ENCODE measurements at regions not wholly inside any gene's neighbourhood (a gene's known extent, or its start where the extent isn't known, plus 50 kb on each side); places are given as distances from the start of the nearest gene placed in this dataset.

DNA sequence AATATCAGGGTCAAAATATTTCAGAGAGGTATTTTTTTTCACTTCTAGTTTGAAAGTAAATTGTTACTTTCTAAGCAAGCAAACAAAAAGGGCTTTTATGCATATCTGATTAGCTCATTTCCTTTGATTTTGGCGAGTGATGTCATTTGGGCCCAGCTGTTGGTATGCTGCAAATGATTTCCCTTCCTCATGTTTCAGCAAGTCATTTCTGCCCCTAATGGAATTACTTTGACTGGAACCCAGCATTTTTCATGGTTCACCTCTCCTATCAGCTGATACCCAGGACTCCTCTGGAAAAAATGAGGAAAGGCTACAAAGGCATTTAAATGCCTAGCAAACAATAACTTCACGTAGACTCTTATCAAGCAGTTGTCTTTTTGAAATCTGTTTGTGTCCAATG, 500.6 kb downstream of the EBF1 start:
- no peak for DNase-seq (ENCODE audit: low read depth in 1 of 2, low spot score in 1 of 2)
- Histone ChIP-seq H3K27ac (replicated peaks) (no peak overlapping the region), H3K4me3 (replicated peaks; ENCODE audit: insufficient read depth, low read length) (no peak overlapping the region), H3K27me3 (ENCODE audit: insufficient read depth, poor library complexity, severe bottlenecking) (no peaks in the 10 kb centered on the region)
- no peak for TF ChIP-seq GABPA (IDR thresholded peaks at IDR 0.05; ENCODE audit: low read depth)
- TF ChIP-seq, protein P1, sequence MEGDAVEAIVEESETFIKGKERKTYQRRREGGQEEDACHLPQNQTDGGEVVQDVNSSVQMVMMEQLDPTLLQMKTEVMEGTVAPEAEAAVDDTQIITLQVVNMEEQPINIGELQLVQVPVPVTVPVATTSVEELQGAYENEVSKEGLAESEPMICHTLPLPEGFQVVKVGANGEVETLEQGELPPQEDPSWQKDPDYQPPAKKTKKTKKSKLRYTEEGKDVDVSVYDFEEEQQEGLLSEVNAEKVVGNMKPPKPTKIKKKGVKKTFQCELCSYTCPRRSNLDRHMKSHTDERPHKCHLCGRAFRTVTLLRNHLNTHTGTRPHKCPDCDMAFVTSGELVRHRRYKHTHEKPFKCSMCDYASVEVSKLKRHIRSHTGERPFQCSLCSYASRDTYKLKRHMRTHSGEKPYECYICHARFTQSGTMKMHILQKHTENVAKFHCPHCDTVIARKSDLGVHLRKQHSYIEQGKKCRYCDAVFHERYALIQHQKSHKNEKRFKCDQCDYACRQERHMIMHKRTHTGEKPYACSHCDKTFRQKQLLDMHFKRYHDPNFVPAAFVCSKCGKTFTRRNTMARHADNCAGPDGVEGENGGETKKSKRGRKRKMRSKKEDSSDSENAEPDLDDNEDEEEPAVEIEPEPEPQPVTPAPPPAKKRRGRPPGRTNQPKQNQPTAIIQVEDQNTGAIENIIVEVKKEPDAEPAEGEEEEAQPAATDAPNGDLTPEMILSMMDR (IDR thresholded peaks at IDR 0.05; ENCODE audit: insufficient read depth, low read length), result no peak
- TF ChIP-seq SPI1 (IDR thresholded peaks at IDR 0.05; ENCODE audit: borderline replicate concordance, low read depth), result no peak
- TF ChIP-seq, protein P2, sequence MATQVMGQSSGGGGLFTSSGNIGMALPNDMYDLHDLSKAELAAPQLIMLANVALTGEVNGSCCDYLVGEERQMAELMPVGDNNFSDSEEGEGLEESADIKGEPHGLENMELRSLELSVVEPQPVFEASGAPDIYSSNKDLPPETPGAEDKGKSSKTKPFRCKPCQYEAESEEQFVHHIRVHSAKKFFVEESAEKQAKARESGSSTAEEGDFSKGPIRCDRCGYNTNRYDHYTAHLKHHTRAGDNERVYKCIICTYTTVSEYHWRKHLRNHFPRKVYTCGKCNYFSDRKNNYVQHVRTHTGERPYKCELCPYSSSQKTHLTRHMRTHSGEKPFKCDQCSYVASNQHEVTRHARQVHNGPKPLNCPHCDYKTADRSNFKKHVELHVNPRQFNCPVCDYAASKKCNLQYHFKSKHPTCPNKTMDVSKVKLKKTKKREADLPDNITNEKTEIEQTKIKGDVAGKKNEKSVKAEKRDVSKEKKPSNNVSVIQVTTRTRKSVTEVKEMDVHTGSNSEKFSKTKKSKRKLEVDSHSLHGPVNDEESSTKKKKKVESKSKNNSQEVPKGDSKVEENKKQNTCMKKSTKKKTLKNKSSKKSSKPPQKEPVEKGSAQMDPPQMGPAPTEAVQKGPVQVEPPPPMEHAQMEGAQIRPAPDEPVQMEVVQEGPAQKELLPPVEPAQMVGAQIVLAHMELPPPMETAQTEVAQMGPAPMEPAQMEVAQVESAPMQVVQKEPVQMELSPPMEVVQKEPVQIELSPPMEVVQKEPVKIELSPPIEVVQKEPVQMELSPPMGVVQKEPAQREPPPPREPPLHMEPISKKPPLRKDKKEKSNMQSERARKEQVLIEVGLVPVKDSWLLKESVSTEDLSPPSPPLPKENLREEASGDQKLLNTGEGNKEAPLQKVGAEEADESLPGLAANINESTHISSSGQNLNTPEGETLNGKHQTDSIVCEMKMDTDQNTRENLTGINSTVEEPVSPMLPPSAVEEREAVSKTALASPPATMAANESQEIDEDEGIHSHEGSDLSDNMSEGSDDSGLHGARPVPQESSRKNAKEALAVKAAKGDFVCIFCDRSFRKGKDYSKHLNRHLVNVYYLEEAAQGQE (IDR thresholded peaks at IDR 0.05; ENCODE audit: insufficient replicate concordance, low read depth), result no peak
- TF ChIP-seq POLR2AphosphoS5 (IDR thresholded peaks at IDR 0.05; ENCODE audit: low read depth), result no peak

- no peak overlapping the region for H3K27ac ChIP-seq (replicated peaks)
Measured at GRCh38 chr5:158594595-158595242, 505.0 kb downstream of the EBF1 start.

GRCh38 chr5:158593925-158594324, 505.8 kb downstream of the EBF1 start:
- Histone ChIP-seq H3K27ac (replicated peaks) (no peak overlapping the region), H3K27me3 (ENCODE audit: insufficient read depth, poor library complexity, severe bottlenecking) (peaks cover 5% of the 10 kb centered on the region), H3K4me3 (replicated peaks; ENCODE audit: insufficient read depth, low read length) (no peak overlapping the region)
- TF ChIP-seq, protein P1 (IDR thresholded peaks at IDR 0.05; ENCODE audit: insufficient read depth, low read length), result no peak
- TF ChIP-seq, protein P2 (IDR thresholded peaks at IDR 0.05; ENCODE audit: insufficient replicate concordance, low read depth), result no peak
- TF ChIP-seq SPI1 (IDR thresholded peaks at IDR 0.05; ENCODE audit: borderline replicate concordance, low read depth) (no peak), GABPA (IDR thresholded peaks at IDR 0.05; ENCODE audit: low read depth) (no peak), POLR2AphosphoS5 (IDR thresholded peaks at IDR 0.05; ENCODE audit: low read depth) (no peak)
- no peak for DNase-seq (ENCODE audit: low read depth in 1 of 2, low spot score in 1 of 2)

More at GRCh38 chr5:158594595-158595242, 505.0 kb downstream of the EBF1 start:
- no peak for DNase-seq (ENCODE audit: low read depth in 1 of 2, low spot score in 1 of 2)
- Histone ChIP-seq H3K4me3 (replicated peaks; ENCODE audit: insufficient read depth, low read length) (no peak overlapping the region), H3K27me3 (ENCODE audit: insufficient read depth, poor library complexity, severe bottlenecking) (peaks cover 5% of the 10 kb centered on the region)
- TF ChIP-seq POLR2AphosphoS5 (IDR thresholded peaks at IDR 0.05; ENCODE audit: low read depth), result no peak
- TF ChIP-seq SPI1 (IDR thresholded peaks at IDR 0.05; ENCODE audit: borderline replicate concordance, low read depth), result no peak
- no peak for TF ChIP-seq GABPA (IDR thresholded peaks at IDR 0.05; ENCODE audit: low read depth)
- TF ChIP-seq, protein P2 (IDR thresholded peaks at IDR 0.05; ENCODE audit: insufficient replicate concordance, low read depth), result no peak
- TF ChIP-seq, protein P1 (IDR thresholded peaks at IDR 0.05; ENCODE audit: insufficient read depth, low read length), result no peak

Measured in HL-60 (cell line).